ENCODE measurements at regions not wholly inside any gene's neighbourhood (a gene's known extent, or its start where the extent isn't known, plus 50 kb on each side); places are given as distances from the start of the nearest gene placed in this dataset.

- 70 to 85% methylated on average over 1 of the region's 1 CpG for WGBS, 2 donors
- TF ChIP-seq CTCF (IDR thresholded peaks at IDR 0.05; ENCODE audit: control extremely low read depth, extremely low read depth), result no peak
- no peak for DNase-seq
These were observed 383.3 kb downstream of the GRXCR1 start for GRCh38 chr4:43275779-43276178.

GRCh38 chr4:43276321-43276720 lies 383.8 kb downstream of the GRXCR1 start:
- Histone ChIP-seq H3K9me3 (ENCODE audit: control insufficient read depth in 4 of 4, insufficient read depth in 3 of 4, low read length in 3 of 4) (no peaks in the 10 kb centered on the region), H3K4me1 (ENCODE audit: control insufficient read depth in 5 of 5, insufficient read depth in 5 of 5, low read length in 5 of 5) (no peaks in the 10 kb centered on the region), H3K27ac (ENCODE audit: low read depth in 1 of 2, low read length in 1 of 2) (no peak overlapping the region), H3K27me3 (ENCODE audit: control insufficient read depth in 3 of 3, insufficient read depth in 3 of 3, low read length in 2 of 3) (no peaks in the 10 kb centered on the region), H3K9ac (ENCODE audit: insufficient read depth in 1 of 2, low read length in 2 of 2) (no peak overlapping the region), H3K36me3 (ENCODE audit: control insufficient read depth in 4 of 4, insufficient read depth in 4 of 4, low read length in 4 of 4) (no peaks in the 10 kb centered on the region), H3K4me3 (no peak overlapping the region)
- no peak for TF ChIP-seq CTCF (IDR thresholded peaks at IDR 0.05; ENCODE audit: control extremely low read depth, extremely low read depth)
- no peak for DNase-seq
- 15 to 23% methylated on average over 1 of the region's 1 CpG for WGBS, 2 donors
- no peak for ATAC-seq (ENCODE audit: insufficient read depth, low FRiP score)

More at GRCh38 chr4:43275779-43276178, 383.3 kb downstream of the GRXCR1 start:
- no peaks in the 10 kb centered on the region for H3K9me3 ChIP-seq (ENCODE audit: control insufficient read depth in 4 of 4, insufficient read depth in 3 of 4, low read length in 3 of 4)
- H3K4me1 ChIP-seq (ENCODE audit: control insufficient read depth in 5 of 5, insufficient read depth in 5 of 5, low read length in 5 of 5), result no peaks in the 10 kb centered on the region
- no peak overlapping the region for H3K27ac ChIP-seq (ENCODE audit: low read depth in 1 of 2, low read length in 1 of 2)
- no peak overlapping the region for H3K9ac ChIP-seq (ENCODE audit: insufficient read depth in 1 of 2, low read length in 2 of 2)
- ATAC-seq (ENCODE audit: insufficient read depth, low FRiP score), result no peak
- no peak overlapping the region for H3K4me3 ChIP-seq
- no peaks in the 10 kb centered on the region for H3K36me3 ChIP-seq (ENCODE audit: control insufficient read depth in 4 of 4, insufficient read depth in 4 of 4, low read length in 4 of 4)
- H3K27me3 ChIP-seq (ENCODE audit: control insufficient read depth in 3 of 3, insufficient read depth in 3 of 3, low read length in 2 of 3), result no peaks in the 10 kb centered on the region

GRCh38 chr4:43277003-43277402 lies 384.5 kb downstream of the GRXCR1 start:
- DNase-seq (no peak), ATAC-seq (ENCODE audit: insufficient read depth, low FRiP score) (no peak)
- Histone ChIP-seq H3K9ac (ENCODE audit: insufficient read depth in 1 of 2, low read length in 2 of 2) (no peak overlapping the region), H3K27ac (ENCODE audit: low read depth in 1 of 2, low read length in 1 of 2) (no peak overlapping the region), H3K9me3 (ENCODE audit: control insufficient read depth in 4 of 4, insufficient read depth in 3 of 4, low read length in 3 of 4) (no peaks in the 10 kb centered on the region), H3K36me3 (ENCODE audit: control insufficient read depth in 4 of 4, insufficient read depth in 4 of 4, low read length in 4 of 4) (no peaks in the 10 kb centered on the region), H3K4me3 (no peak overlapping the region), H3K4me1 (ENCODE audit: control insufficient read depth in 5 of 5, insufficient read depth in 5 of 5, low read length in 5 of 5) (no peaks in the 10 kb centered on the region), H3K27me3 (ENCODE audit: control insufficient read depth in 3 of 3, insufficient read depth in 3 of 3, low read length in 2 of 3) (no peaks in the 10 kb centered on the region)
- WGBS, 2 donors, result 73 to 82% methylated on average over 1 of the region's 1 CpG
- no peak for TF ChIP-seq CTCF (IDR thresholded peaks at IDR 0.05; ENCODE audit: control extremely low read depth, extremely low read depth)

GRCh38 chr4:43282534-43282933 lies 390.0 kb downstream of the GRXCR1 start:
- TF ChIP-seq CTCF (IDR thresholded peaks at IDR 0.05; ENCODE audit: control extremely low read depth, extremely low read depth), result no peak
- ATAC-seq (ENCODE audit: insufficient read depth, low FRiP score), result no peak
- no peak for DNase-seq
- Histone ChIP-seq H3K27me3 (ENCODE audit: control insufficient read depth in 3 of 3, insufficient read depth in 3 of 3, low read length in 2 of 3) (no peaks in the 10 kb centered on the region), H3K4me1 (ENCODE audit: control insufficient read depth in 5 of 5, insufficient read depth in 5 of 5, low read length in 5 of 5) (no peaks in the 10 kb centered on the region), H3K9me3 (ENCODE audit: control insufficient read depth in 4 of 4, insufficient read depth in 3 of 4, low read length in 3 of 4) (no peaks in the 10 kb centered on the region), H3K36me3 (ENCODE audit: control insufficient read depth in 4 of 4, insufficient read depth in 4 of 4, low read length in 4 of 4) (no peaks in the 10 kb centered on the region), H3K9ac (ENCODE audit: insufficient read depth in 1 of 2, low read length in 2 of 2) (no peak overlapping the region), H3K4me3 (no peak overlapping the region), H3K27ac (ENCODE audit: low read depth in 1 of 2, low read length in 1 of 2) (no peak overlapping the region)
- WGBS, 2 donors, result 83 to 89% methylated on average over 1 of the region's 1 CpG

Data from lung (tissue), 11 donors.